Osteoblast (primary cell): ENCODE measurements at regions not wholly inside any gene's neighbourhood (a gene's known extent, or its start where the extent isn't known, plus 50 kb on each side); places are given as distances from the start of the nearest gene placed in this dataset.
"Not testable (repeated sequence)": the region's sequence is repeated elsewhere in the genome, so short reads cannot be mapped to it uniquely, and the experiment has no call there.

Source experiments
- DNase-seq: peaks from one replicate; pipeline ENCODE4 v3.0.0; 2011; ENCODE audit warnings: low spot score, mixed read lengths; ENCODE audit not compliant: insufficient read length; ENCODE audit errors: missing footprints
- H2AFZ ChIP-seq: 2 replicates; pipeline ENCODE4 v1.6.0; 2011; ENCODE audit warnings: mild to moderate bottlenecking, low read length
- H3K27ac ChIP-seq: 2 replicates; pipeline ENCODE4 v1.5.1; 2011; ENCODE audit warnings: mild to moderate bottlenecking, low read depth, low read length, moderate library complexity
- H3K27me3 ChIP-seq: 2 replicates; pipeline ENCODE4 v1.6.0; 2012; ENCODE audit warnings: mild to moderate bottlenecking, control low read depth, inconsistent platforms, low read length, moderate library complexity; ENCODE audit not compliant: insufficient read depth
- H3K36me3 ChIP-seq: 2 replicates; pipeline ENCODE4 v1.5.1; 2011; ENCODE audit warnings: mild to moderate bottlenecking, low read length, control low read depth, moderate library complexity; ENCODE audit not compliant: insufficient read depth
- H3K4me1 ChIP-seq: 2 replicates; pipeline ENCODE4 v1.5.1; 2011; ENCODE audit warnings: mild to moderate bottlenecking, low read length, control low read depth, moderate library complexity; ENCODE audit not compliant: insufficient read depth
- H3K4me2 ChIP-seq: 2 replicates; pipeline ENCODE4 v1.6.0; 2011; ENCODE audit warnings: mild to moderate bottlenecking, low read length; ENCODE audit not compliant: insufficient read depth
- H3K4me3 ChIP-seq: fragments of 200-600 bp; sonication (generic); 3 replicates; pipeline ENCODE4 v1.5.1; 2012; ENCODE audit warnings: mild to moderate bottlenecking, low read length, inconsistent platforms; ENCODE audit not compliant: insufficient read depth
- H3K79me2 ChIP-seq: 2 replicates; pipeline ENCODE4 v1.6.0; 2012; ENCODE audit warnings: mild to moderate bottlenecking, low read length, control low read depth, inconsistent platforms; ENCODE audit not compliant: insufficient read depth
- H3K9me3 ChIP-seq: 2 replicates; pipeline ENCODE4 v1.5.1; 2011; ENCODE audit warnings: low read depth, low read length, control low read depth
- H4K20me1 ChIP-seq: 2 replicates; pipeline ENCODE4 v1.6.0; 2012; ENCODE audit warnings: mild to moderate bottlenecking, low read length, control low read depth; ENCODE audit not compliant: insufficient read depth
- TF ChIP-seq, protein P1 (sequence below): IDR thresholded peaks from 2 replicates; pipeline ENCODE4 v1.5.1; 2011; ENCODE audit warnings: mild to moderate bottlenecking, low read depth, low read length, moderate library complexity; ENCODE audit errors: extremely low read depth

DNA sequence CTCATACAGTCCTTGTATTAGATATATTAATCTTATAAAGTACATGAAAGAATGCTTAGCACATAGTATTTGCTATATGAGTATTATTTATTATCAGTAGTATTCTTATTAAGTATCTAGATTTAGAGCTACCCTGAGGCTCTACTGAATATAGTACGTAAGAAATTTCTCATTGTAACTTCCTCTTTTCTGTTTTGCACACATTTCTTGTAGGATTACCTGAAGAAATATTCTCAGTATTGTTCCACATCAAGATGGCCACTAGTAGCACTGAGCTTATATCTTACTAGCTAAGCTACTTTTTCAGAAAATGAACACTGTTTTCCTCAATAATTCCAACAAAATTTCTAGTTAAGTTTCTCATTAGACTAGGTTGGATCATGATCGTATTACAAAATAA lies 112.5 kb downstream of the SYT15 start:
- H3K4me1 ChIP-seq, DNase-seq, H2AFZ ChIP-seq, H3K36me3 ChIP-seq, H3K4me2 ChIP-seq, H4K20me1 ChIP-seq, H3K27me3 ChIP-seq, H3K79me2 ChIP-seq, H3K4me3 ChIP-seq, H3K9me3 ChIP-seq, H3K27ac ChIP-seq: not testable (repeated sequence)

DNA sequence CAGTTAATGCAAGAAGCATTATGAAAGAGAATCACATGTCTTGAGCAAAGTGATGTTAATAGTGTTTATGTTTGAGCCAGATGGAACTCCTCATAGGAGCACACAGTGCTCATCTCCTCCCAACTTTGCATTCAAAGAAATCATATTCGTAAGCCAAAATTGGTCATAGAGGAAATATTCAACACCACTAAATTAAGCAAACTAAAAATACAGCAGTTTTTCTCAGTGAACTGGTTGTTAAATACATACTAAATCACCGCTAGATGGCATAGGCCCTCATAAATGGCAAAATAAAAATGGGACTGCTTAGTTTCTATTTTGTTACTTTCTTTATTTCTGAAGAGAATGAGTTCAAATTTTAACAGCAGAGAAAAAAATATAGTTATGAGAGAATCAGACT lies 114.3 kb downstream of the SYT15 start:
- H3K79me2 ChIP-seq, H3K27ac ChIP-seq, H3K36me3 ChIP-seq: not testable (repeated sequence)

DNA sequence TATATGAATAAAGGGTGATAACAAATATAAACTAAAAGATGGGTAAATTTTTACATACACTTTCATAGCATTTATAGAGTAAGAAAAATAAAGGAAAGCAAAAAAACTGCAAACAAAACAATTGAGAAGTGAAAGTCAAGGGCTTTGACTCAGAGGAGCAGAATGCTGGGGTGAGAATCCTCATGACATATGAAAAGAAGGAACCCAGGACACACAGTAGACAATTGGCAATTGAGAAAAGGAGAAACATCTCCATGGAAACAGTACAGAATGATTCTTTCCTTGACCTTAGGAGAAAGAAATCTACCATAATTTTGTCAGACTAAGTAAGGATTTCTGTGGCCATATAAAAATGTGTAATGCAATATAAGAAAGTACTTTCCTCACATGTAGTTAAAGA lies 138.3 kb downstream of the SYT15 start:
- not testable (repeated sequence) for H3K79me2 ChIP-seq

More for the DNA sequence above, 114.3 kb downstream of the SYT15 start:
- H4K20me1 ChIP-seq, DNase-seq, H2AFZ ChIP-seq, H3K4me2 ChIP-seq, H3K4me3 ChIP-seq, H3K9me3 ChIP-seq, H3K27me3 ChIP-seq, H3K4me1 ChIP-seq: not testable (repeated sequence)

DNA sequence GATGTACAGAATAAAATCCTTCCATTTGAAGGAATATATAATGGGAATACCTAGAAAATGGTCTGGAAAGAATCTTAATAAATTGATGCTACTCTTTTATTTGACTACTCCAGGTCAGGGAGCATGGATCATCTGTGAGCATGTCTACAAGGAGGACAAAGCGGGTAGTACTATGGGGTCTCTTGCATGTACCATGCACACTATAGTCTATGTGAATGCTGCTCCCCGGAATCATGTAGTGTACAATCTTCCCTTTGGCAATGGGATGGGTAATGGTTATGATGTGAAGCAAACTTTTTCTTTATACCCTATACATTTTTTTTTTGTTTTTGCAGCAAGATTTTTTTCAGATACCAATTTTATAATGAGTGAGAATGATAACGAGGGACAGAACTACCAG lies 139.1 kb downstream of the SYT15 start:
- not testable (repeated sequence) for H3K27ac ChIP-seq, H3K27me3 ChIP-seq, H3K9me3 ChIP-seq, DNase-seq, H3K36me3 ChIP-seq, H3K4me1 ChIP-seq, H3K4me2 ChIP-seq, H3K4me3 ChIP-seq, H2AFZ ChIP-seq, H3K79me2 ChIP-seq, H4K20me1 ChIP-seq

More for the DNA sequence above, 138.3 kb downstream of the SYT15 start:
- H3K36me3 ChIP-seq, H3K4me1 ChIP-seq, H2AFZ ChIP-seq, H3K4me3 ChIP-seq, H3K27me3 ChIP-seq, H3K4me2 ChIP-seq, H3K9me3 ChIP-seq, H4K20me1 ChIP-seq, H3K27ac ChIP-seq, DNase-seq: not testable (repeated sequence)

DNA sequence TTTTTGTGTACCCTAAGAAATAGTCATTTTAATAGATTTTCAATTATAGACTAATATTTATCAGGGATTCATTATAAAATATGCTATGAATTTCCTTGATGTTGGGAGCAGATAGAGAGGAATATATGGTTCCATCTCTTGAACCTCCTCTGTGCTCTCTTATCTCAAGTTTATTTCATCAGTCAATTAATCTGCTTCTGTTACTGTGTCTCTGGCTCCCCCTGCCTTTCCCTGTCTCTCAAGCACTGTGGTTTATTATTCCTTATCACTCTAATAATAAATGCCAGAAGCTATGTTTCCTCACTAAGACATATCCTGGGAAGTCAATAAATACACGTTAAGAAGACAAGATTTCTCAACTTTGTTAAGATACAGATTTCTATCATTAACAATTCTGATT lies 141.5 kb downstream of the SYT15 start:
- not testable (repeated sequence) for H3K9me3 ChIP-seq, H3K4me2 ChIP-seq, DNase-seq, H2AFZ ChIP-seq, H3K4me1 ChIP-seq, H3K36me3 ChIP-seq, H3K27ac ChIP-seq, H3K27me3 ChIP-seq, H4K20me1 ChIP-seq, H3K79me2 ChIP-seq, H3K4me3 ChIP-seq
- TF ChIP-seq, protein P1, sequence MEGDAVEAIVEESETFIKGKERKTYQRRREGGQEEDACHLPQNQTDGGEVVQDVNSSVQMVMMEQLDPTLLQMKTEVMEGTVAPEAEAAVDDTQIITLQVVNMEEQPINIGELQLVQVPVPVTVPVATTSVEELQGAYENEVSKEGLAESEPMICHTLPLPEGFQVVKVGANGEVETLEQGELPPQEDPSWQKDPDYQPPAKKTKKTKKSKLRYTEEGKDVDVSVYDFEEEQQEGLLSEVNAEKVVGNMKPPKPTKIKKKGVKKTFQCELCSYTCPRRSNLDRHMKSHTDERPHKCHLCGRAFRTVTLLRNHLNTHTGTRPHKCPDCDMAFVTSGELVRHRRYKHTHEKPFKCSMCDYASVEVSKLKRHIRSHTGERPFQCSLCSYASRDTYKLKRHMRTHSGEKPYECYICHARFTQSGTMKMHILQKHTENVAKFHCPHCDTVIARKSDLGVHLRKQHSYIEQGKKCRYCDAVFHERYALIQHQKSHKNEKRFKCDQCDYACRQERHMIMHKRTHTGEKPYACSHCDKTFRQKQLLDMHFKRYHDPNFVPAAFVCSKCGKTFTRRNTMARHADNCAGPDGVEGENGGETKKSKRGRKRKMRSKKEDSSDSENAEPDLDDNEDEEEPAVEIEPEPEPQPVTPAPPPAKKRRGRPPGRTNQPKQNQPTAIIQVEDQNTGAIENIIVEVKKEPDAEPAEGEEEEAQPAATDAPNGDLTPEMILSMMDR = peak; percentile 6

DNA sequence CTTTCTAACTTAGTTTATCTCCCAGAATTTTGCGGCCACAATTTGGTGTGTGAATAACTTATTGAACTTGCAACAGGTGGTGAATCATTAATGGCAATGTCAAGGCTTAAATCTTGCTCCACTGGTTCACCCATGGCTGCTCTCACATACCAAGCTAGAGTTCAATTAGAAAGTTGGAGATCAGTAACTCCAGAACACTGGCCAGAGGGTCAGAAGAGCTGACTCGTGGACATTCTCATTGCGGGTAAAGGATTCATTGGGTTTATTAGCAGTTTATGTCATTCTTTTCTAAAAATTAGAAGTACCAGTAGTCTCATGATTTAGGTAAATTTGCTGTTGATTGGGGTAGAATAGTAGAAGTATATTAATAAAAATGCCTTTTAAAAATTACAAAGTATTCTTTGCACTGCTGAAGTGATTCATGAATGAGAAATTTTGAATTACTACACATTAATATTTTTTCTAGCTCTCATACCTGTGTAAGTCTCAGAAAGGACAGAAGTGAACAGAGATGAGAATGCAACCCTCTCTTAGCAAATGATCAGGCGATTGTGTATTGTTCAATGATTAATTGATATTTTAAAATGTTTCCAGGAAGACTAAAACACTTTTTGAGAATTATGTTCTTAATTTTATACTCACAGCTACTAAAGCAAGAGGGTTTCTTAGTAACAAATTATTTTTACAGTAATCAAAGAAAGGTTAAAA lies 142.0 kb downstream of the SYT15 start:
- H2AFZ ChIP-seq, H3K27me3 ChIP-seq, DNase-seq: not testable (repeated sequence)

DNA sequence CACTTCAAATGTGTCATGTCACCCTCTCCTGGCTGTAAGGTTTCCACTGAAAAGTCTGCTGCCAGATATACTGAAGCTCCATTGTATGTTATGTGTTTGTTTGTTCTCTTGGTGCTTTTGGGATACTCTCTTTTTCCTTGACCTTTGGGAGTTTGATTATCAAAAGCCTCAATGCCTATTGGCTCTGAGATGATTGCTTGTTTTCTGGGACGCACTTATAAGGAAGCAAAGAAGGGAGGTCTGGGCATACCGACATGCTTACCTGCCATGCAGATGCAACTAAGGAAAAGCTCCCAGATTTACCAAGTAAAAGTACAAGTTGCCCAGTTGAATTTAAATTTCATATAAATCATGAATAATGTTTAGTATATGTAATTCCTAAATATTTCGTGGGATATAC lies 145.3 kb downstream of the SYT15 start:
- H3K9me3 ChIP-seq, DNase-seq, H3K4me1 ChIP-seq, H4K20me1 ChIP-seq, H3K79me2 ChIP-seq, H2AFZ ChIP-seq, H3K36me3 ChIP-seq, H3K4me2 ChIP-seq, H3K27me3 ChIP-seq, H3K4me3 ChIP-seq, H3K27ac ChIP-seq: not testable (repeated sequence)

More for the DNA sequence above, 142.0 kb downstream of the SYT15 start:
- not testable (repeated sequence) for H3K36me3 ChIP-seq, H3K4me1 ChIP-seq, H3K4me2 ChIP-seq, H4K20me1 ChIP-seq, H3K27ac ChIP-seq, H3K9me3 ChIP-seq, H3K79me2 ChIP-seq, H3K4me3 ChIP-seq

DNA sequence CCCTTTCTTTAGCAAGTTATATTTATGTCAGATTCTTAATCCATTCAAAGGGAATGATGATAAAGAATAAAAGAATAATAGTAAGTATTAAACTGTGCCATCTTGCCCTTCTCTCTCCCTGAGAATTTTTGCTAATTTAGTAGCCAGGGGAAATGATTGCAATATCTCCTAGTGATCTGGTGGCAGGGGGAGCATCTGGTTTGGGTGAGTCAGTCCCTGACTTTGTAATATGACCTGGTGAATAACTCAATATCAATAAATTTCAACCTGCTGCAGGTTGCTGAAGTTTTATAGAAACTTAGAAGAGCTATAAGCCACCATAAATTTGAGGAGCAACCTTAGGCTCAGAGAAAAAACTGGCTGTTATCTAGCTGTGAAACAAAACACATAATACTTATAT lies 149.4 kb downstream of the SYT15 start:
- H3K27me3 ChIP-seq, H3K79me2 ChIP-seq, H2AFZ ChIP-seq, H3K4me1 ChIP-seq, H3K36me3 ChIP-seq, H3K4me3 ChIP-seq, H3K4me2 ChIP-seq, DNase-seq, H4K20me1 ChIP-seq, H3K27ac ChIP-seq, H3K9me3 ChIP-seq: not testable (repeated sequence)
